ENCODE measurements at regions not wholly inside any gene's neighbourhood (a gene's known extent, or its start where the extent isn't known, plus 50 kb on each side); places are given as distances from the start of the nearest gene placed in this dataset.
"Not testable (repeated sequence)": the region's sequence is repeated elsewhere in the genome, so short reads cannot be mapped to it uniquely, and the experiment has no call there.

DNA sequence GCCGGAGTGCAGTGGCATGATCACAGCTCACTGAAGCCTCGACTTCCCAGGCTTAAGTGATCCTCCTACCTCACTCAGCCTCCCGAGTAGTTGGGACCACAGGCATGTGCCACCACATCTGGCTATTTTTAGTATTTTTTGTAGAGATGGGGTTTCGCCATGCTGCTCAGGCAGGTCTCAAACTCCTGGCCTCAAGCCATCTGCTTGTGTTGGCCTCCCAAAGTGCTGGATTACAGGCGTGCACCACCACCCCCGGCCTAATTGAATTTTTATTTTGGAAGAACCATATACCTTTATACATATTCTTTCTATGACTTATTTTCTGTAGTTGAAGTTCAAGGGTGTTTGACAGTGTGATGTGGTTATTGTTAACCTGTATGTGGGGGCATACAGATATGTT, 2885.9 kb downstream of the RPIA start:
- DNase-seq (ENCODE audit: low spot score); in situ Hi-C loops (cut with MboI; ENCODE audit: low pct_unique_long_range_greater_than_20kb, low sequenced_read_pairs, unreplicated experiment): not testable (repeated sequence)

DNA sequence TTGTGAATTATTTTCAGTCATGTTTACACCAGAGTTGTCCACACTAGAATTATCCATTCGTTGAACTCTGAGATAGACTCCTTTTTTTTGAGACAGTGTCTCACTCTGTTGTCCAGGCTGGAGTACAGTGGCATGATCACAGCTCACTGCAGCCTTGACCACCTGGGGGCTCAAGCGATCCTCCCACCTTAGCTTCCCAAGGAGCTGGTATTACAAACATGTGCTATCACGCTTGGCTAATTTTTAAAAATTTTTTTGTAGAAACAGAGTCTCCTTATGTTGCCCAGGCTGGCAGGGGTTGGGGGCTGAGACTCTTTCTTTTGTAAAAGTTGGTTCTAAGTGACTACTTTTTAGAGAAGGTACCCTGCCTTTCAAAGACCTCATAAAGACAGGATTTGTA, 2887.2 kb downstream of the RPIA start:
- in situ Hi-C loops (cut with MboI; ENCODE audit: low pct_unique_long_range_greater_than_20kb, low sequenced_read_pairs, unreplicated experiment); DNase-seq (ENCODE audit: low spot score): not testable (repeated sequence)

DNA sequence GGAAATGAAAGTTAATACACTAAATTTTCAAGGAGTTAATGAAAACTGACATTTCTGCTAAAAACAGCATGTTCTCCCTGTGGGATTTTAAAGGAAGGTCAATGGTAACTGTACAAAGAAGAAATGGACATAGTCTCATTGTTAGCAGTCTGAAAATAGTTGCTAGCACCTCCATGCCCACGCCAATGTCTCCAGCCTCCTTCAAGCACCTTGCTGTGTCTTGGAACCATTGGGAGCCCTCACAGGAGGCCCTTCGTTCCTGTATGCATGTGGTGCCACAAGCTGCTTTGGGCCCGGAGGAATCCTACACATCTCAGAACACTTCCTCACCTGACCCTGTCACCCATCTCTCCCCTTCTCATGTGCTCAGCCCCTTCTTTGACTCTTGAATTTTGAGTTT, 2888.1 kb downstream of the RPIA start:
- in situ Hi-C loops (cut with MboI; ENCODE audit: low pct_unique_long_range_greater_than_20kb, low sequenced_read_pairs, unreplicated experiment) = not testable (repeated sequence)

DNA sequence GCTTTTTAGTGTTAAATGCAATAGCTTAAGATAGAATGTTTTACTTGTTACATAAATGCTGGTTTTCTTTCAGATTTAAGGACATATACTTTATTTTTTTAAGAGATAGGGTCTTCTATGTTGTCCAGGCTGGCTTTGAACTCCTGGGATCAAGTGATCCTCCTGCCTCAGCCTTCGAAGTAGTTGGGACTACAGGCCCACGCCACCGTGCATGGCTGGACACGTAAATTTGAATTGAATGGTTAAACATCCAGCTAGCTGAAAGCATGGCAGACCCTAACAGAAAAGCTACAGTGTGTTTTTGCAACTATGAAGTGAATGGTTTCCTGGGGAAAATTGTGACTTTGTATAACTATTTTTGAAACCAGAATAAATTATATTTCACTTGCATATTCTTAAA, 2888.6 kb downstream of the RPIA start:
- in situ Hi-C loops (cut with MboI; ENCODE audit: low pct_unique_long_range_greater_than_20kb, low sequenced_read_pairs, unreplicated experiment); DNase-seq (ENCODE audit: low spot score): not testable (repeated sequence)

More for the DNA sequence above, 2888.1 kb downstream of the RPIA start:
- not testable (repeated sequence) for DNase-seq (ENCODE audit: low spot score)

DNA sequence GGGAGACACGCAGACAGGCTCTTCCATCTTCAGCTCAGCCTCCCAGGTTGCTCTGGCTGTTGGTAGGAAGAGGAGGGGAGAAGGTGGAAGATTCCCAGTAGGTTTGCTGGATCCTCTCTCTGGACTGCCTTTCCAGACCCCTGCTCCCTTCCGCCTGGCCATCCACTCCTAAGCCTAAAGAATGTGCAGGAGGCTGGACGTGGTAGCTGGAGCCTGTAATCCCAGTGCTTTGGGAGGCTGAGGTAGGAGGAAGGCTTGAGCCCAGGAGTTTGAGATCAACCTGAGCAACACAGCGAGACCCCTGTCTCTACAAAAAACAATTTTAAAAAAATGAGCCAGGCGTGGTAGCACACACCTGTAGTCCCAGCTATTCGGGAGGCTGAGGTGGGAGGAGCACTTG, 2895.6 kb downstream of the RPIA start:
- in situ Hi-C loops (cut with MboI; ENCODE audit: low pct_unique_long_range_greater_than_20kb, low sequenced_read_pairs, unreplicated experiment); DNase-seq (ENCODE audit: low spot score): not testable (repeated sequence)

DNA sequence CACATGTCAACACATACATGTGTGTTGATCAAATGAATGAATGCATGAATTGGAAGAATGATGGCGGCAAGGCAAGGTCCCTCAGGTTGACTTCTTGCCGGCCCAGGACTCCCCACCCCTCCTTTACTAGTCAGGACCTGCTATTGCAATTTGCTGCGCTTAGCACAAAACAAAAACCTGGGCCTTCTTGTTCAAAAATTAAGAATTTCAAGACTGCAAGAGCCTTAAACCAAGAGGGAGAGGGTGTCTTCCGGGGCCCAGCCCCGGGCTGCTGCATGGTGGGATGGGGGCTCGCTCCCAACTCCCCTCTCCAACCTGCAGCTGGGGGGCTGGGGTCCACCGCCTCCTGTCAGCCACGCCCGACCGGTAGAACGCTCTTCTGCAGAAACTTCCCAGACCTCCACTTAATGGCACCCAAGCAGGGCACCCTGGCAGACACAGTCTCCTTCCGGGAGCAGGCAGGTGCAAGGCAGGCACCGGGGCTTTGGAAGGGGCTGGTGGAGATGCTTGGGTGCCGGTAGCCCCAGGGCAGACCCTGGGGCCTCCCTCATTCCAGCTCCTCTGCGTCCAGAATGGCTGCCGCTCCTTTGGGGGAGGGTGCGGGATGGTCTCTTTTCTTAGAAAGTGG, 2896.5 kb downstream of the RPIA start:
- DNase-seq (ENCODE audit: low spot score); in situ Hi-C loops (cut with MboI; ENCODE audit: low pct_unique_long_range_greater_than_20kb, low sequenced_read_pairs, unreplicated experiment): not testable (repeated sequence)

DNA sequence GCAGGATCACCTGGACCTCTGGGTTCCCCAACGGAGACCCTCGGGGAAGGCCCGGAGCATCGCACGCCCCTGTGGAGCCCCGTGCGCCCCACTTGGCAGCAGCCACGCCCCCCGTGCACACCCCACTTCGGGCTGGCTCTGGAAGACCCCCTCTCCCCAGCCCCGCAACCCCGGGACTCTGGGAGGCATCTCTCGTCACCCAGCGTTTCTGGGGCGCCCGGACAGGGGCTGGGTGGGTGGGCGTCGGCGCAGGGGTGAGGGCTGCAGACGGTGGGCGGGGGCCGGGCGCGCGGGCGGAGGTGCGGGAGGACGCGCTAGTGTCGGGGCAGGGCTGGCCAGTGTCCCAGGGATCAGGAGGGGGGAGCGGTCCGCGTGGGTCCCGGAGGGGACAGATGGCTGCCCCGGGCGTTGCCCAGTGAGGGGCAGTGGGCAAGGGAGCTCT, 2897.3 kb downstream of the RPIA start:
- DNase-seq (ENCODE audit: low spot score); in situ Hi-C loops (cut with MboI; ENCODE audit: low pct_unique_long_range_greater_than_20kb, low sequenced_read_pairs, unreplicated experiment): not testable (repeated sequence)

DNA sequence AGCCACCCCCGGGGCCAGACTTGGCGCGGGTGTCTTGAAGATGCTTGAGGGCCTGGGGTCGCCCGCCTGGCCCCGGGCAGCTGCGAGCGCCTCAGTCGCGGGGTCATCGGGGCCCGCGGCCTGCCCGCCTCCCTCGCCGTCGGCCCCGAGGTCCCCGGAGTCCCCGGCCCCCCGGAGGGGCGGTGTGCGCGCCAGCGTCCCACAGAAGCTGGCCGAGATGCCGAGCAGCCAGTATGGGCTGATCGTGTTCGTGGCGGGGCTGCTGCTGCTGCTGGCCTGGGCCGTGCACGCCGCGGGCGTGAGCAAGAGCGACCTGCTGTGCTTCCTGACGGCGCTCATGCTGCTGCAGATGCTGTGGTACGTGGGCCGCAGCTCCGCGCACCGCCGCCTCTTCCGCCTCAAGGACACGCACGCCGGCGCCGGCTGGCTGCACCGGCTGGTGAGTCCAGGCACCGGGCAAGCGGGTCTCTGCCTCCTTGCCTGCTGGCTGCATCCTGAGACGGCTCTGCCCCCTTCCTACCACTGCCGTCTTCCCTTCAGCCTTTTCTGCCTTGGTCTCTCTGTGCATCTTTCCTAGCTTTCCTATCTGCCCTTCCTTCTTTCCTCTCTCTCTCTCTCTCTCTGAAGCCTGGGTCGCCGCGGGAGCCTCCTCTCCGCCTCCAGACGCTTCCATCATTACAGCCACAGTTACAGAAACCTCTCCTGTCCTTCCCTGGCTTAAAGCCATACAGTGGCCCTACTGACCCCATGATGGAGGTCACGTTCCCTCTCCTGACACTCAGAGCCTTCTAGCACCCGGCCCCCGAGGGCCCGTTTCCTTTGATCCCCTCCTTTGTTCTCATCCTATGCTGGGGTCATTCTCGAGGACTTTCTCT, 2898.2 kb downstream of the RPIA start:
- in situ Hi-C loops (cut with MboI; ENCODE audit: low pct_unique_long_range_greater_than_20kb, low sequenced_read_pairs, unreplicated experiment); DNase-seq (ENCODE audit: low spot score): not testable (repeated sequence)

DNA sequence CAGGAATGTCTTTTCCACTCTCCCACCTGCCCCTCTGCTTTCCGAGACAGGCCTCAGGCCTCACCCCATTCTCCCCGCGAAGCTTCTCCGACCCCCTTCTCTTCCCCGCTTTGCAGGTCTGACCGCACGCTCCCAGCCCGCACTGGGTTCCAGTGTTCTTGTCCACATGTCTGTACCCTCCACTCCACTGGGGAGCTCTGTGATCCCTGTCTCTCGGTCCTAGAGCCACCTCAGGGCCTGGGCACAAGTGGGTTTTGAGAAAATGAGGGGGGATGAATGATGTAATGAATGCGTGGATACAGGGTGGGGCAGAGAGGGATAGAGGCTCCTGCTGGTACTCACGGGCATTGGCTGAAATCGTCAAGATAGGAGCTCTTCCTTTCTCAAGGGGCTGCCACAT, 2898.9 kb downstream of the RPIA start:
- in situ Hi-C loops (cut with MboI; ENCODE audit: low pct_unique_long_range_greater_than_20kb, low sequenced_read_pairs, unreplicated experiment) = not testable (repeated sequence)
- peak; percentile 3 for DNase-seq (ENCODE audit: low spot score)

DNA sequence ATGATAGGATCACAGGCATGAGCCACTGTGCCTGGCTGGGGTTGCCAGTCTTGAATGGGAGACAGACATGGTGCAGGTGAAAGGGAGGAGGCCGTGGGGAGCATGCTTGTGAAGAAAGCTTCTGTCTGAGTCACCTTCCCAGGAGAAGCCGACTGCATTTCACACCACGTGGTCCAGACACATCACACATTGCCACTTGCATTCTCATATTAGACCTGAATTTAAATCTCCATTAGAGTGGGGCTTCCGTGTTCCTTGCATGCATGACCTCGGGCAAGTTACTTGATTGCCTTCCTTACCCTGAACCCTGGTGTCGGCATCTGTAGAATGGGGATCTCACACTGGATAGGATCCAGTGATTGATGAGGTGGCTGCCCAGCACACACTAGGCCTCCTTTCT, 2899.6 kb downstream of the RPIA start:
- in situ Hi-C loops (cut with MboI; ENCODE audit: low pct_unique_long_range_greater_than_20kb, low sequenced_read_pairs, unreplicated experiment); DNase-seq (ENCODE audit: low spot score): not testable (repeated sequence)

DNA sequence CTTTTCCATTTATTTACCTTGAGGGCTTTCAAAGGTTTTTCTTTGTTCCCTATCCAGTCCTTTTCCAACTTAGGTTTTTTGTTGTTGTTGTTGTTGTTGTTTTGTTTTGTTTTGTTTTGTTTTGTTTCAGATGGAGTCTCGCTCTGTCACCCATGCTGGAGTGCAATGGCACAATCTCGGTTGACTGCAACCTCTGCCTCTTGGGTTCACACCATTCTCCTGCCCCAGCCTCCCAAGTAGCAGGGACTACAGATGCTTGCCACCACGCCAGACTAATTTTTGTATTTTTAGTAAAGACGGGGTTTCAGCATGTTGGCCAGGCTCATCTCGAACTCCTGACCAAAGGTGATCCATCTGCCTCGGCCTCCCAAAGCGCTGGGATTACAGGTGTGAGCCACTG, 2906.0 kb downstream of the RPIA start:
- in situ Hi-C loops (cut with MboI; ENCODE audit: low pct_unique_long_range_greater_than_20kb, low sequenced_read_pairs, unreplicated experiment) = not testable (repeated sequence)

DNA sequence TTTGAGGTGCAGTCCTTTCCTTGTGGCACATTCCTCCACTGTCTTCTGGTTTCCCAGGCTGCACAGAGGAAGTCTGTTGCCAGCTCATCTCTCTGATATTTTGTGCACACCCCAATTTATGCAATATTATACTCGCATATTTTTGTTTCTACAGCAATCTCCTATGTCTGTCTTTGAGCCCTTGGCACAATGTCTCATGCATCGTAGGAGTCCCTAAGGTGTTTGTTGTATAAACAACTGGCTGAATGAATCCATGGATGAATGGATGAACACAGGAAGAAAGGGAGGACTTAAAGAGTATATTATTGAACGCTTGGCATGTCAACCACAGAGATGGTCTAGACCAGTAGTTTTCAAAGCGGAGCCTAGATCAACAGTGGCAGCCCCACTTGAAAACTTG, 2907.0 kb downstream of the RPIA start:
- DNase-seq (ENCODE audit: low spot score) = not testable (repeated sequence)

More for the DNA sequence above, 2906.0 kb downstream of the RPIA start:
- DNase-seq (ENCODE audit: low spot score) = not testable (repeated sequence)

DNA sequence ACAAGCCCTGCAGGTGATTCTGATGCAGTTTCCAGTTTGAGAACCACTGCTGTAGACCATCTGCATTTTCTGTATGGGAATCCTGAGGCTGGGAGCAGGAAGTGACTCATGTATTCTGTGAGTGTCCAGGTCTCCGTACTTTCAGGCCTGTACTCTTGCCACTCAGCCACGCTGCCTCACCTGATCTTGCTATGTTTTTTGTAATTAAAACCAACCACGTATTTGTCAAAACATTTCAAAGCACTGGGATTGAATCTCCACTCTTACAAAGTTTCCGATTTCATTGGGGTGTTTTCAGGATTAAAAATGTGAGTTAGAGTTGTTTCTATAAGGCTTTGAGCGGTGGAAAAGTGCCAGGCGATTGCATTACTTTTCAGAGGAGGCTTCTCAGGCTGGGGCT, 2907.5 kb downstream of the RPIA start:
- DNase-seq (ENCODE audit: low spot score); in situ Hi-C loops (cut with MboI; ENCODE audit: low pct_unique_long_range_greater_than_20kb, low sequenced_read_pairs, unreplicated experiment): not testable (repeated sequence)

More for the DNA sequence above, 2907.0 kb downstream of the RPIA start:
- in situ Hi-C loops (cut with MboI; ENCODE audit: low pct_unique_long_range_greater_than_20kb, low sequenced_read_pairs, unreplicated experiment) = not testable (repeated sequence)

DNA sequence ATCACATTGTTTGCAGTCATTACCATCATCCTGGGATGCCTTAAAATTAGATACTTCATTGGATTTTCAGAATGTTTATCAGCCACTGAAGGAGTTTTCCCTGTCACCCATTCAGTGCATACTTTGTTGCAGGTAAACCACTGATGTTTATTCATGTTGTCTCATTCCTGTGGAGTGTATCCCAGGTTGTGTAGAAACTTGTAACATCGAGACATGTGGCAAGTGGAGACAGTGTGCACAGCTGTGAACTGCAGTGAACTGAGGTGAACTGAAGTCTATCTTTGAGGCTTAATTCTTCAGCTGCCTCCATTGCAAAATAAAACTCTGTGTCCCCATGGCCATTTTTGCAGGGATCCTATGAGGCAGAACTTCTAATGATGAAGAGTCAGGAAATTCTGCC, 2911.4 kb downstream of the RPIA start:
- in situ Hi-C loops (cut with MboI; ENCODE audit: low pct_unique_long_range_greater_than_20kb, low sequenced_read_pairs, unreplicated experiment); DNase-seq (ENCODE audit: low spot score): not testable (repeated sequence)

DNA sequence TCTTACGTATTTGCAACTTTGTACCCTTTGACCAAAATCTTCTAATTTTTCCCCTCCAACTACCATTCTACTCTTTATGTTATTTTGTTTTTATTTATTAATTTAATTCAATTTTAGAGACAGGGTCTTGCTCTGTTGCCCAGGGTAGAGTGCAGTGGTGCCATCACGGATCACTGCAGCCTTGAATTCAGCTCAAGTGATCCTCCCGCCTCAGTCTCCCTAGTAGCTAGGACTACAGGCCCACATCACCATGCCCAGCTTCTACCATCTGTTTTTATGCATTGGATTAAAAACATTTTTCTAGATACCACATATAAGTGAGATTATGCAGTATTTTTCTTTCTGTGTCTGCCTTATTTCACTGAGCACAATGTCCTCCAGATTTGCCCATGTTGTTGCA, 2912.5 kb downstream of the RPIA start:
- DNase-seq (ENCODE audit: low spot score); in situ Hi-C loops (cut with MboI; ENCODE audit: low pct_unique_long_range_greater_than_20kb, low sequenced_read_pairs, unreplicated experiment): not testable (repeated sequence)

DNA sequence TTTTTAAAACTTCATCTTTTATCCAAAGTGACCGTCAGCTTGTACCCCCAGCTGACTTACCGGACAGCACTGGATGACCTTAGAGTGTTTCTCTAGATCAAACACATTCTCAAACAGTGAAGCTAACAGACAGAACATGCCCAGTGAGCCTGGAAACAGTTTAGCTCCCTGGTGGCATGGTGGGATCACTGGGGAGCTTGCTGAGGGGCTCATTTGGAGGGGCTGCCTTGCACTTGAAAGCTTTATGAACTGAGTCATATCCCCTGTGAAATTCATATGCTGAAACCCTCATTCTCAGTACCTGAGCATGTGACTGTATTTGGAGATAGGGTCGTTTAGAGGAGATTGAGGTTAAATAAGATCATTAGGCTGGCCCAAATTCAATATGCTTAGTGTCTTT, 2913.2 kb downstream of the RPIA start:
- DNase-seq (ENCODE audit: low spot score); in situ Hi-C loops (cut with MboI; ENCODE audit: low pct_unique_long_range_greater_than_20kb, low sequenced_read_pairs, unreplicated experiment): not testable (repeated sequence)

DNA sequence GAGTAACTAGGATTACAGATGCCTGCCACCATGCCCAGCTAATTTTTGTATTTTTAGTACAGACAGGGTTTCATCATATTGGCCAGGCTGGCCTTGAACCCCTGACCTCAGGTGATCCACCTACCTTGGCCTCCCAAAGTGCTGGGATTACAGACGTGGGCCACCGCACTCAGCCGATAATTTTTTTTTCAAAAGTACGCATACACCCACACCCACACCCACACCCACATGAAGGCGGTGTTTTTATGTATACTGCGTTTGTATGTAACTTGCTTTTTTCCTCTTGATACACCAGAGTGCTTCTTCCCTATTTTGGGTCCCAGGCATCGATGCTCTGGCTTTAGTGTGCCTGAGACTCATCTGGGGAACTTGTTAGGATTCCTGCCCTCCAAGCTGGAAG, 2932.3 kb downstream of the RPIA start:
- in situ Hi-C loops (cut with MboI; ENCODE audit: low pct_unique_long_range_greater_than_20kb, low sequenced_read_pairs, unreplicated experiment) = not testable (repeated sequence)

DNA sequence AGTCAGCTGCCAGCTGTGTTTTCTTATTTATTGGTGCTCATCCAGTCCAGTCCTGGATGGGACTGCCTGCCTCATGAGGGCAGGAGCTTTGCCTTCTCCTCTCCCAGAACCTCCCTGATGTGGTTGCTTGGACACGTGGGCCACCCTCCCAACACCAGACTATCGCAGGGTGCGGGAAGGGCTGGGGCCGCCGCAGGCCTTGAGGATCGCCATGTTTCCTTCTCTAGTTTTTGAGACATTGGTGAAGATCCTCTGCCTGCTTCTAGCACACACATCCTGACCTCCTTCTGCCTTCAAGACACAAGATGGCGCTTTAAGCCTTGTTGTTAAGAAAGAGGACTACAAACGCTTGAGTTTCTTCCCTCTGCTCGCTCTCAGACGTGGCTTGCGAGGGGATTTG, 2937.0 kb downstream of the RPIA start:
- not testable (repeated sequence) for DNase-seq (ENCODE audit: low spot score)

More for the DNA sequence above, 2932.3 kb downstream of the RPIA start:
- not testable (repeated sequence) for DNase-seq (ENCODE audit: low spot score)

DNA sequence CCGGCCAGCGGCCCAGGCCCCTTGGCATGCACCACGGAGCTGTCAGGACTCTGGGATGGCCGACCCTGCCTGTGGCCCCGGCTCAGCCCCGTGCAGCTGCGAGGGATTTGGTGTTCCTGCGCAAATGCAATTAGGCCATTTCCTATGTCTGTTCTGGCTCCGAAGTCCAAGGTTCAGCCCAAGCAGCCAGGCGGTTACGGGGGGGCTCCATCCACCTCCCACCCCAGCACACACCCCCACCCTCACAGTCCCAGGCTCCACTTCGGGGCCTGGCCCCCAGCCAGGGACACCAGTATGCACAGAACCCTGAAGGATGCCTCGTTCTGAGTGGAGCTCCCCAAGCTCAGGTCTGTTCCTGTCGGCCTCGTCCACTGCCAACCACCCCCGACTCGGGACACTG, 2965.7 kb downstream of the RPIA start:
- in situ Hi-C loops (cut with MboI; ENCODE audit: low pct_unique_long_range_greater_than_20kb, low sequenced_read_pairs, unreplicated experiment); DNase-seq (ENCODE audit: low spot score): not testable (repeated sequence)

More for the DNA sequence above, 2937.0 kb downstream of the RPIA start:
- in situ Hi-C loops (cut with MboI; ENCODE audit: low pct_unique_long_range_greater_than_20kb, low sequenced_read_pairs, unreplicated experiment) = not testable (repeated sequence)

Measured in GM13977 (cell line).